ENCODE measurements at regions not wholly inside any gene's neighbourhood (a gene's known extent, or its start where the extent isn't known, plus 50 kb on each side); places are given as distances from the start of the nearest gene placed in this dataset.
"Not testable (repeated sequence)": the region's sequence is repeated elsewhere in the genome, so short reads cannot be mapped to it uniquely, and the experiment has no call there.

- Histone ChIP-seq H3K27ac (no peak overlapping the region), H3K4me3 (no peak overlapping the region), H3K4me1 (no peaks in the 10 kb centered on the region), H3K9me3 (no peaks in the 10 kb centered on the region), H3K27me3 (no peaks in the 10 kb centered on the region), H3K36me3 (no peaks in the 10 kb centered on the region)
- TF ChIP-seq CTCF (IDR thresholded peaks at IDR 0.05) = no peak
- no peak for DNase-seq
- intact Hi-C loops (cut with DNase I; ENCODE audit: low total_unique reads) = no loop called here
Measured at GRCh38 chr2:208725280-208725679, 318.7 kb downstream of the PTH2R start.

DNA sequence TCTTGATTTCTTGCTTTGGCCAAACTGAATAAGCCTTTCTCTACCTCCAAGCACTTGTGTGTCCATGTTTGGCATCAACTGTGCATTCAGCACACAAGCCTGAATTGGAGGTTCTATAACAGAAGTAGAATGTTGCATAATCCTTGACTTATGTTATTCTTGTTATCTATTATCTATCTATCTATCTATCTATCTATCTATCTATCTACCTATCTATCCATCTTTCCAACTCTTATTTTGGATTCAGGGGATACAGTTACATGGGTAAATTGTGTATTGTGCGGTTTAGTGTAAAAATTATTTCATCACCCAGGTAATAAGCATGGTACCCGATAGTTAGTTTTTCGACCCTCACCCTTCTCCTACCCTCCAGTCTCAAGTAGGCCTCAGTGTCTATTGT lies 319.6 kb downstream of the PTH2R start:
- no peak for DNase-seq
- H3K4me3 ChIP-seq = no peak overlapping the region
- no peaks in the 10 kb centered on the region for H3K4me1 ChIP-seq
- no peak for TF ChIP-seq CTCF (IDR thresholded peaks at IDR 0.05)
- intact Hi-C loops (cut with DNase I; ENCODE audit: low total_unique reads) = no loop called here
- no peak overlapping the region for H3K27ac ChIP-seq
- no peaks in the 10 kb centered on the region for H3K27me3 ChIP-seq
- no peaks in the 10 kb centered on the region for H3K36me3 ChIP-seq
- H3K9me3 ChIP-seq = no peaks in the 10 kb centered on the region

GRCh38 chr2:208751663-208752415 lies 345.2 kb downstream of the PTH2R start:
- intact Hi-C loops (cut with DNase I; ENCODE audit: low total_unique reads); DNase-seq; H3K36me3 ChIP-seq; H3K27ac ChIP-seq; H3K4me3 ChIP-seq; H3K9me3 ChIP-seq; H3K4me1 ChIP-seq; H3K27me3 ChIP-seq: not testable (repeated sequence)

GRCh38 chr2:208757364-208757763 lies 350.8 kb downstream of the PTH2R start:
- no peak overlapping the region for H3K4me3 ChIP-seq
- H3K27ac ChIP-seq = no peak overlapping the region
- no peak for DNase-seq
- no peaks in the 10 kb centered on the region for H3K4me1 ChIP-seq
- H3K27me3 ChIP-seq = no peaks in the 10 kb centered on the region
- intact Hi-C loops (cut with DNase I; ENCODE audit: low total_unique reads) = no loop called here
- no peak for TF ChIP-seq CTCF (IDR thresholded peaks at IDR 0.05)
- no peaks in the 10 kb centered on the region for H3K36me3 ChIP-seq
- peaks cover 0 to 7% (median 0%) of the 10 kb centered on the region in 3 donors for H3K9me3 ChIP-seq

- DNase-seq; intact Hi-C loops (cut with DNase I; ENCODE audit: low total_unique reads): not testable (repeated sequence)
Measured at GRCh38 chr2:208773074-208773473, 366.5 kb downstream of the PTH2R start.

DNA sequence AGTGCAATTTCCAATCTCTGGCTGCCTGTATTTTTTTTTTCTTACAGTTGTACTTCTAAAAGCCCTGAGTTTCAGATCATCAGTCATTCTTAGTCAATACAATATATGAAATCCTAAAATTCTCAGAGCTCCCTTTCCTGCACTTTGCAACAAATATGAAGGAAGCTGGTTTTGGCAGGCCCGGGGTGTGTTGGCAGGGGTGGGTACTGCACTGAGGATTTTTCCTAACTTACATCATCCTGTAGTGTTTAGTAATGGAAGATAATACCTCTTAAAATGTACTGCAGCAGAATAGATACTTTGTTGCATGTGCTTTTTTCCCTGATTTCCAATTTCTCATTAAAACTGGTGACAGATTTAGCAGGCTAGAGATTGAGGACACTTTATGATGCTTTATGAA lies 374.6 kb downstream of the PTH2R start:
- Histone ChIP-seq H3K27ac (no peak overlapping the region), H3K4me3 (no peak overlapping the region), H3K36me3 (no peaks in the 10 kb centered on the region), H3K9me3 (no peaks in the 10 kb centered on the region), H3K4me1 (no peaks in the 10 kb centered on the region), H3K27me3 (no peaks in the 10 kb centered on the region)
- intact Hi-C loops (cut with DNase I; ENCODE audit: low total_unique reads) = no loop called here
- TF ChIP-seq CTCF (IDR thresholded peaks at IDR 0.05) = no peak
- DNase-seq = no peak

More at GRCh38 chr2:208773074-208773473, 366.5 kb downstream of the PTH2R start:
- not testable (repeated sequence) for H3K27ac ChIP-seq, H3K9me3 ChIP-seq, H3K27me3 ChIP-seq, H3K4me3 ChIP-seq, H3K4me1 ChIP-seq, H3K36me3 ChIP-seq

- no peak overlapping the region for H3K4me3 ChIP-seq
- TF ChIP-seq CTCF (IDR thresholded peaks at IDR 0.05) = no peak
- no peak for DNase-seq
Measured at GRCh38 chr2:208782097-208782496, 375.5 kb downstream of the PTH2R start.

More at GRCh38 chr2:208782097-208782496, 375.5 kb downstream of the PTH2R start:
- Histone ChIP-seq H3K4me1 (no peaks in the 10 kb centered on the region), H3K27me3 (no peaks in the 10 kb centered on the region), H3K9me3 (no peaks in the 10 kb centered on the region), H3K27ac (no peak overlapping the region), H3K36me3 (no peaks in the 10 kb centered on the region)
- intact Hi-C loops (cut with DNase I; ENCODE audit: low total_unique reads) = no loop called here

Data from tibial artery (tissue), 4 donors.